ENCODE measurements at regions not wholly inside any gene's neighbourhood (a gene's known extent, or its start where the extent isn't known, plus 50 kb on each side); places are given as distances from the start of the nearest gene placed in this dataset.

GRCh38 chr5:105392710-105393149, 1830.1 kb upstream of the NUDT12 start:
- DNase-seq (ENCODE audit: low read depth), result no peak

DNA sequence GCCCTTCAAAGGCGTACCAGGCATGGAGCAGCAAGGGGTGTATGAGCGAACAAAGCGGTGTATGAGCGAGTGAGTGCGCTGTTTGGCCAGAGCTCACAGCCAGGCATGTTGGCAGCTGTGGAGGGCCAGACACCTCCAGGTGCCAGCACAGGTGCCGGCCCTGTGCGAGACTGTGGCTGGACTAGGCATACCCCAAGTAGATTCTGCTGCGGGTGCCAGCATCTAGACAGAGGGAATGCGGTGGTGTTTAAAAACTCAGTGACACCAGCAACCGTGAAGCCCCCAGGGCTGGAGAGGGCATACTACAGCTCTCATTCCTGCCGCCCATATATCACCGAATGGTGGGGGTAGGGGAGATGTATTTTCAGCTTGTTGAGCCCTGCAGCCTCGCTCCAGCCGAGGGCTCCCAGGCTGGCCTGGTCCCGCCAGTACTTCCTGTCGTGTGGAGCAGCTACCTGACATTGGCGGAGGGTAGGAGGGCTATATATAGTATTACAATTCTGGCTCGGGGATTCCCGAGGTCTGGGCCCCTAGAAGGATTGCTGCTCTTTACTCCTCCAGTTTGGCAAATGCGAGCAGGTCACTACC, 1829.6 kb upstream of the NUDT12 start:
- no peak for DNase-seq (ENCODE audit: low read depth)

GRCh38 chr5:105380126-105380525, 1817.5 kb upstream of the NUDT12 start:
- no peak for DNase-seq (ENCODE audit: low read depth)

DNA sequence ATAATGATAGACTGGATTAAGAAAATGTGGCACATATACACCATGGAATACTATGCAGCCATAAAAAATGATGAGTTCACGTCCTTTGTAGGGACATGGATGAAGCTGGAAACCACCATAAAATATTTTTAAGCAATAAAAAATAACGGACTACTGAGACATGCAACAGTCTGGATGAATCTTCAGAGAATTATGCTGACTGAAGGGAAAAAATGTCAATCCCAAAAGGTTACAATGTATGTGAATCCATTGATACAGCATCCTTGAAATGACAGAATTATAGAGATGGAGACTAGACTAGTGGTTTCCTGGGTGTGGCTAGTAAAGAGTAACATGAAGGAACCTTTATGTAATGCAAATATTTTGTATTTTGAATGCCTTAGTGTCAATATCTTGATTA, 1808.6 kb upstream of the NUDT12 start:
- no peak for DNase-seq (ENCODE audit: low read depth)

- DNase-seq (ENCODE audit: low read depth), result no peak
These were observed 1788.0 kb upstream of the NUDT12 start for GRCh38 chr5:105350486-105351140.

DNA sequence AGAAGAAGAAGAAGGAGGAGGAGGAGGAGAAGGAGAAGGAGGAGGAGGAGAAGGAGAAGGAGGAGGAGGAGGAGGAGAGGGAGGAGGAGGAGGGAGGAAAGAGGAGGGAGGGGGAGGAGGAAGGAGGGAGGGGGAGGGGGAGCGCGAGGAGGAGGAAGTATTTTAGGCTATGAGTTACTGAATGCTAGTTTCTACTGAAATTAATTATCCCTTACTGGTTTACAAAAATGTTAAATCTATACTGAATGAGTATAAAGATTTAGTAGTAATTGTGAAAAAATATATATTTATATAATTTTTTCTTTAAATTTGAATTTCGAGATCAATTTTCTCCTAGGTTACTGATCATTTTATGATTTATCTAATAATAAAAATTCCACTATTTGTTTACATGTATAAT, 1769.0 kb upstream of the NUDT12 start:
- no peak for DNase-seq (ENCODE audit: low read depth)

DNA sequence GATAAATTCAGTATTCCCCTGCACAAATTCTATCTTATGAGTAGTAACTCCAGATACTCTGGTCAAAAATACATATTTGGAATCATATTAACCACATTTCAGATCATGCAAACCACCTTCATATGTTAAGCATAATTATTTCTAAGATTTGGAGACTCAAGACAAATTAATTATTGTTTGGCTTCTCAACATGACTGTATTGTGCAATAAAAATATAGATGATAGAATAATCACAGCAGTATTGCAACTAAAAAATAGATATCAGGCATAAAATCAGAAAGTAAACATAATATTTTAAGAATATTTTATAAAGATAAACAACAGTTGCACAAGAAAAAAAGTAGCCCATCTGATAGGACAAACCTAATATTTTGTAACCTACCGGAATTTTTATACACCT, 1767.6 kb upstream of the NUDT12 start:
- DNase-seq (ENCODE audit: low read depth), result no peak

DNA sequence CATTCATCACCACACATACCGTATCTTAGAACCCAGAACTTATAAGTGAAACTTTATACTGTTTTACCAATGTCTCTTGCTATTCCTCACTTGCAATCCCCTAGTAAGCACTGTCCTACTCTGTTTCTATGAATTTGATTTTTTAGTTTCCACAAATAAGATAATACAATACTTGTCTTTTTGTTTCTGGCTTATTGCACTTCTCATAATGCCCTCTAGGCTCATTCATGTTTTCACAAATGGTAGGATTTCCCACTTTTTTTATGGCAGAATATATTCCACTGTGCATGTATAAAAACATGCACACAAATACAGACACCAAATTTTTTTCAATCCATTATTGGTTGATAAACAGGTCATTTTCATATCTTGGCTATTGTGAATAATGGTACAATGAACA, 1742.3 kb upstream of the NUDT12 start:
- DNase-seq (ENCODE audit: low read depth), result no peak

- DNase-seq (ENCODE audit: low read depth), result no peak
These were observed 1726.4 kb upstream of the NUDT12 start for GRCh38 chr5:105288946-105289345.

GRCh38 chr5:105283134-105283533, 1720.5 kb upstream of the NUDT12 start:
- no peak for DNase-seq (ENCODE audit: low read depth)

DNA sequence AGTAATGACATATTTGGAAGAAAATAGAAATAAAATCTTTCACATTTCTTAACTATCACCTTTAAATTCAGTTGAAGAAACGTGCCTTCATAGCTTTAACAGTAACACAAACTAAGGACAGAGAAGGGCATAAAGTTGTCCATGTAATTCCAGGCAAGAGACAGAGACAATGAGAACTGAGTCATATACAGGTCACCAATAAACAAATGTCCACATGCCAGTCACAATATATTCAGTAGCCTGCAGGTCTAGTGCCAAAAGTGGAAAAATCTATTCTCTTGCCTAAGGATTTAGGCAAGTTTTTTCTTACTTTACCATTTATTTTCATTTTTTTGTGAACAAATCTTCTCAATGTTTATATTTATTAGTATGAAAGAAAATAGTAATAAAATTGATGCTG, 1711.5 kb upstream of the NUDT12 start:
- DNase-seq (ENCODE audit: low read depth), result no peak

- DNase-seq (ENCODE audit: low read depth), result no peak
These were observed 1700.9 kb upstream of the NUDT12 start for GRCh38 chr5:105263515-105263914.

DNA sequence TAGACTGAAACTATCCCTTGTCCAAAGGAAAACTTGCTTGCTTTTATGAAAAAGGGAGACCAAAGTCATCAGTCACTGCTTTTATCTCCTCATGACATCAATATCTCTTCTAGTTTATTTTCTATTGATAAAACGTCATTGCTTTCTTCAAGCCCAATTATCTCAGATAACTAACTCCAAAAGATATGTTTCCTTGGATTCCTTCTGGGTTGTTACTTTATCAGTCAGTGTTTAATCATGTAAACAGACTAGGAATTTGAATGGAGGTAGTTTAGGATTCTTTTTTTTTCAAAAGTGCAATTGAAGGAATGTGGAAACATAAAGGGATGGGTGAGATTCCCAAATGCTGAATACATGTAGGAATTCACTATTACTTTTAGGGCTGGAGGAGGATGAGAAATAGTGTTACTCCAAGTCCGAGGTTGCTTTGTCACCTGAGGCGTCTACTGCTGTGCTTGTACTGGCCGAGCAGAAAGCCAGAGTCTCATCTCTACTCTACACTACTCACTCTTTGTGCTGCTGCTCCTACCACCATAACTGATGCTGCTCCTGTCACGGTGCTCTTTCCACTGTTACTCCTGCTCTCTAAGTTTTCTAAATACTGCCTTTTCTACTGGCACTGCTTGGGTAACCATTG, 1697.1 kb upstream of the NUDT12 start:
- no peak for DNase-seq (ENCODE audit: low read depth)

DNA sequence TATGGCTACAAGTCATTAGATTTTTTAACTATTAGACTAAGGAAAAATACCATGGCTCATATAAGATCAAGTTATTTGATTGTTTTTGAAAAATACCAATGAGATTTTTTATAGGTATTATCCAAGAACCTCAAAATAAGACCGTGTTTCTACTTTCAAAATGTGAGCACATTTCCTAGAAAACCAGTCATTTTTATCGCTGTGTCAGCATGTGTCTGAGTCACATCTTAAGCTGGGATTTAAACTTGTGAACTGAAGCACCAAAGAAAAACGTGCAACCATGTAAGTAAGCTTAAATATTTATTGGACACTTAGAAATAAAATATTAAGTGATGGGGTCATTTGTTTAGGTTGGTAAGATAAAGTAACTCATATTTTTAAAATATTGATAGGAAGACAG, 1676.0 kb upstream of the NUDT12 start:
- no peak for DNase-seq (ENCODE audit: low read depth)

DNA sequence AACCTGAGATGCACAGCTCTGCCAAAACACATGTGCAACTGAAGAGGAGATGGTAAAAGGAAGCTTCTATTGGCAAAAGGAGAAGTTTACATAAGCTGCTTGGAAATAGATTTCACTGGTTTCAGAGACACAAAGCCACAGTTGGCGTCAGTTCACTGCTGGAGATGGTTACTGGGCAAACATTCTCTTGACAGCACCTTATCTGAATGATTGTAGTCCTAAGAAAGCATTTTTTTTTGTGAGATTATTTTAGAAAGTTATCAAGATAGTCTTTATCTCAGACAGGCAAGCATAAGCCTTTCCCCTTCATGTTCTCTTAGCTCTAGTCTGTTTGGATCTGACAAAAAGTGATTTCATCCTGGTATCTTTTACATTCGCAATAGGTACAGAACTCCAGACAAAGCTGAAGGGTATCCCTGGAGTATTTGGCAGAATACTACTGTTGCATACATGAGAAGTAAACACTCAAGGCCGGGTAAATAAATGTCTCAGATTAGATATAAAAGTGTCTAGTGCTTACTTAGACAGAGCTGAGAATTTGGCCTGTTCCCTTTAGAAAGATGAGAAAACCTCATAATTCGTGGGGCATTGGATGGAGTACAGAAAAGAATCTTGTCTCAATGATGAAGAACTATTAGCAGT, 1668.0 kb upstream of the NUDT12 start:
- no peak for DNase-seq (ENCODE audit: low read depth)

DNA sequence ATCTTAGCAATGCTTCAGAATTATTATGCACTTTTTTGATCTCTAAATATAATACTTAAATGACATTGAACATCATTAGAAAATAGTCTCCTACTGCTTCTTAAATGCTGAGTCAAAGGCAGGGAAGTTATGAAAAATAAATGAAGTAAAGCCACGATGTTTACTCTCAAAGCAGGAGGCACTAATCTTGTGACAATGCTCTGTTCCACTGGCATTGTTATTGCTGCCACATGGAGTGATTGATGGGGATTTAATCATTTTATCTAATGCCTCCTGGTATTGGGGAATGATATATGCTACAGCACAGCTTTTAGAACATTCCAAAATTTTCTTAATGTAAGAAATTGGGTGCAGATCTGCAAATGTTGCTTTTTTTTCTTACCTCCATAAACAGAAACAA, 1655.4 kb upstream of the NUDT12 start:
- DNase-seq (ENCODE audit: low read depth), result no peak

- no peak for DNase-seq (ENCODE audit: low read depth)
These were observed 1650.5 kb upstream of the NUDT12 start for GRCh38 chr5:105213078-105213477.

- DNase-seq (ENCODE audit: low read depth), result no peak
These were observed 1644.5 kb upstream of the NUDT12 start for GRCh38 chr5:105207066-105207465.

GRCh38 chr5:105197531-105197930, 1634.9 kb upstream of the NUDT12 start:
- no peak for DNase-seq (ENCODE audit: low read depth)

- DNase-seq (ENCODE audit: low read depth), result no peak
These were observed 1633.2 kb upstream of the NUDT12 start for GRCh38 chr5:105195765-105196164.

DNA sequence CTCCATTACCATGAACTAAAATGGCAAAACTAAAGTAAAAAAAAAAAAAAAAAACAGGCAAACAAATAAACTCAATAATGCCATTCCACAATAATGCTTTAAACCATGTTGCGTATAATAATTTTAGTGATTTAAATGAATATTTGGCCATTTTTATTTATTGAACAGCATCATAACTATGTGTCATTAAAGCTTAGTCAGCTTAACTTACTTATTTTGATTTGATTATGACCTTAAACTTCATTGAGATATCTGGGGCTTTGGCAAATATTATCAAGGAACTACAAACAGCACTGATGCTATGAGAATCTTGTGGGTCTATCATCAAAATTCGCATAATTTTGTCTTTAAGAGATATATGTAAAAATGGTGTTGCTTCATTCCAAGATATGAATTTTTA, 1610.3 kb upstream of the NUDT12 start:
- no peak for DNase-seq (ENCODE audit: low read depth)

DNA sequence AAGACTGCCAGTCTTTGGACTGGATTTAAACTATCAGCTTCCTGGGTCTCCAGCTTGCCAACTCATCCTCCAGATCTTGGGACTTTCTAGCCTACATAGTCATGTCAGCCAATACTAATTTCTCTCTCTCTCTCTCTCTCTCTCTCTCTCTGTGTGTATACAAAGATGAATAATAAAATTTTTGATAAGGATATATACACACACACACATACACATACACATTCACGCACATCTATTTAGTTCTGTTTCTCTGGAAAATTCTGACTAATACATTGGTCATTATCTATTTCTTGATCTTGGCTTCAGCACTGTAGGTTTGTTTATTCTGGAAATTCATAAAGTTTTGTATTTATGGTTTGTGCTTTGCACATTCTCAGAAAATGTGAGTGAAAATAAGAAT, 1606.2 kb upstream of the NUDT12 start:
- no peak for DNase-seq (ENCODE audit: low read depth)

DNA sequence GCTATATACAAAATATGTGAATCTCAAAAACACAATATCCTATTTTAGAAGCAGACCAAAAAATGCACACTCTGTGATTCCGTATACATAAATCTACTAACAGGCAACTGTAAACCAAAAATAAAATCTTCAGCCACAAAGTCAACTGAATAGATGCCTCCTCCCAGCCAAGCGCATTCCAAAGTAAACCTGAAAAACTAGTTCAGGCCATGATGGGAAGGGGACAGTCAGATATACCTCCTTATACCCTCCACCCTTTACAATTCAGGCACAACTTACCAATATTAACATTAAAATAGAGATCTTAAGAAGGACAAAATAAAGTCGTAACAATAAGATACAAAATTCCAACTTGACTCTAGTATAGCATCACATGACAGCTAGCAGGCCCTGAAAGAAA, 1604.5 kb upstream of the NUDT12 start:
- DNase-seq (ENCODE audit: low read depth), result no peak
